ENCODE measurements at regions not wholly inside any gene's neighbourhood (a gene's known extent, or its start where the extent isn't known, plus 50 kb on each side); places are given as distances from the start of the nearest gene placed in this dataset.

GRCh38 chr11:80816966-80817365 lies 1376.1 kb upstream of the TENM4 start:
- DNase-seq (ENCODE audit: insufficient read length, low spot score) = no peak
- FAIRE-seq = peak; percentile 6
- TF ChIP-seq CTCF (IDR thresholded peaks at IDR 0.05; ENCODE audit: insufficient read depth, missing control alignments) = no peak

GRCh38 chr11:80816454-80816847 lies 1375.6 kb upstream of the TENM4 start:
- no peak for TF ChIP-seq CTCF (IDR thresholded peaks at IDR 0.05; ENCODE audit: insufficient read depth, missing control alignments)
- DNase-seq (ENCODE audit: insufficient read length, low spot score) (no peak), FAIRE-seq (no peak)

DNA sequence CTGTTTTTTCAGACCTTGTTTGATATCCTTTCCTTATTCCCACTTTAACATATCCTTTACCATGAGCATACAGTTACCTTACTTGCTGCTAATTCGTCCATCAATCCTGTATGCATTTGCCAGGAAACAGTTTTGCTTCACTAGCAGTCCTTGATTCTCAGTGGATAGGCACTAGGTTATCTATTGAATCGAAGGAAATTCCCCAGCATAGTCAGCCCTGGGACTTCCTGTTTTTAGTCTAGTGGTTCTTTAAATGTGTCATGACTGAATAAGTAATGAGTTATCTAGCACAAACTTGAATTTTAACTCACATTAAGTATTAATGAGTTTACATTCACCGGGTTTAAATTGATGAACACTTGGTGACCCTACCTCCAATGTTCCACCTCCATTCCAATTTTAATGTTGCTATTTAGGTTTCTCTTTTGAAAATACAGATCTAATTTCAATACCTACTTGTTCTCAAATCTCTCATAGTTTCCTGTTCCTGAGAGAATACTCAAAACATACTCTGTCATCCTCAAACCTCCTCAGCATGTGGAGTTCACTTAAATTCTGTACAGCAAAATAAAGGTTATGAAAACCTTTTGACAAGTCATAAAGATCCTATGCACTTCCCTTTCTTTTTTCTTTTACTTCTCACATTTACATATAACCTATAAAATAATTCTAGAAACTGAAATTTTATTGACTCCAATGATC lies 1375.1 kb upstream of the TENM4 start:
- no peak for TF ChIP-seq CTCF (IDR thresholded peaks at IDR 0.05; ENCODE audit: insufficient read depth, missing control alignments)
- DNase-seq (ENCODE audit: insufficient read length, low spot score) (no peak), FAIRE-seq (no peak)

- FAIRE-seq (no peak), DNase-seq (ENCODE audit: insufficient read length, low spot score) (no peak)
- TF ChIP-seq CTCF (IDR thresholded peaks at IDR 0.05; ENCODE audit: insufficient read depth, missing control alignments) = no peak
Observed at GRCh38 chr11:80814813-80815212, 1374.0 kb upstream of the TENM4 start.

GRCh38 chr11:80810695-80811094 lies 1369.9 kb upstream of the TENM4 start:
- FAIRE-seq = no peak

DNA sequence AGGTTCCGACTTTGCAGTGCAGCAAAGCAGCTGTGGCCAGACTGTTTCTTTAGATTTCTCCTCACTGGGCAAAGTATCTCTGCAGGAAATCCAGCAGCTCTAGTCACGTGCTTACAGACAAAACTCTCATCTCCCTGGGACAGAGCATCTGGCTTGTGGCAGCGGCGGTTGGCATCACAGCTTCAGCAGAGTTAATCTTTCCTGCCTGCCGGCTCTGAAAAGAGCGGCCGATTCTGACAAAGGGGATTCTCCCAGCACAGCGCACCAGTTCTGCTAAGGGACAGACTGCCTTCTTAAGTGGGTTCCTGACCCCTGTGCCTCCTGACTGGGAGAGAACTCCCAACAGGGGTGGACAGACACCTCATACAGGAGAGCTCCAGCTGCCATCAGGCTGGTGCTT lies 1357.3 kb upstream of the TENM4 start:
- no peak for TF ChIP-seq CTCF (IDR thresholded peaks at IDR 0.05; ENCODE audit: insufficient read depth, missing control alignments)
- no peak for DNase-seq (ENCODE audit: insufficient read length, low spot score)
- no peak for FAIRE-seq

More at GRCh38 chr11:80810695-80811094, 1369.9 kb upstream of the TENM4 start:
- no peak for DNase-seq (ENCODE audit: insufficient read length, low spot score)
- TF ChIP-seq CTCF (IDR thresholded peaks at IDR 0.05; ENCODE audit: insufficient read depth, missing control alignments) = no peak

- FAIRE-seq (no peak), DNase-seq (ENCODE audit: insufficient read length, low spot score) (no peak)
- TF ChIP-seq CTCF (IDR thresholded peaks at IDR 0.05; ENCODE audit: insufficient read depth, missing control alignments) = no peak
Observed at GRCh38 chr11:80783561-80783960, 1342.7 kb upstream of the TENM4 start.
